ENCODE measurements at regions not wholly inside any gene's neighbourhood (a gene's known extent, or its start where the extent isn't known, plus 50 kb on each side); places are given as distances from the start of the nearest gene placed in this dataset.

DNA sequence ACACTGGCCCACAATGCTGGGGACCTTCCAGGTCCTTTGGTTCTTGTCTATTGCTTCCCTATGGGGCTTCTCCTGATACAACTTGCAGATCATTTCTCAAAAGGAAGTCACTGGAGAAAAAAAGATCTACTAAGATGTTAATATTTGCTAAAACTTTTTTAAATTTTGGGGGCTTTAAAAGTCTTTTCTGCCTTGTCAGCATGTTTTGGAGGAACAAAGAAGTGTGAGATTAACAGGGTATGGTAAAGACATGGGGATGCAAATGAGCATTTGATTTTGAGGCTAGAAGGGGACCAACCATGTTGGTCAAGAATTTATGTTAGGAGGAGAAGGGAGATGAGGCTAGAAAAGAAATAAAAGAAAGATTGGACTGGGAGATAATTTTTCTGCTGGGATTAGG lies 515.4 kb downstream of the HTR7 start:
- FAIRE-seq (no peak), DNase-seq (ENCODE audit: low read depth, low spot score) (no peak)
- Histone ChIP-seq H4K20me1 (ENCODE audit: control insufficient read depth, extremely low read depth, insufficient read depth, low read length) (no peaks in the 10 kb centered on the region), H3K27me3 (ENCODE audit: control insufficient read depth, extremely low read depth, insufficient read depth, low read length) (no peaks in the 10 kb centered on the region), H3K9me3 (ENCODE audit: control insufficient read depth, low read depth, low read length) (no peaks in the 10 kb centered on the region), H2AFZ (ENCODE audit: control insufficient read depth, low read length) (no peak overlapping the region), H3K4me2 (ENCODE audit: control insufficient read depth, extremely low read depth, insufficient read depth, low read depth, low read length) (no peak overlapping the region), H3K27ac (ENCODE audit: control insufficient read depth, insufficient read depth, low read length) (no peak overlapping the region), H3K4me1 (ENCODE audit: control insufficient read depth, extremely low read depth, insufficient read depth, low read length) (peaks cover under 1% of the 10 kb centered on the region), H3K79me2 (ENCODE audit: control insufficient read depth, insufficient read depth, low read length) (no peaks in the 10 kb centered on the region), H3K4me3 (ENCODE audit: control insufficient read depth in 2 of 3, extremely low read depth in 1 of 3, insufficient read depth in 2 of 3, low read depth in 1 of 3, low read length in 3 of 3) (no peak overlapping the region), H3K9me1 (ENCODE audit: control insufficient read depth, extremely low read depth, insufficient read depth, low read length) (no peaks in the 10 kb centered on the region), H3K9ac (ENCODE audit: control insufficient read depth, extremely low read depth, insufficient read depth, low read length) (no peak overlapping the region), H3K36me3 (ENCODE audit: control insufficient read depth in 2 of 2, extremely low read depth in 1 of 2, insufficient read depth in 2 of 2, low read length in 2 of 2) (no peaks in the 10 kb centered on the region)
- TF ChIP-seq EZH2 (IDR thresholded peaks at IDR 0.05; ENCODE audit: low read length), result no peak
- TF ChIP-seq, protein P1, sequence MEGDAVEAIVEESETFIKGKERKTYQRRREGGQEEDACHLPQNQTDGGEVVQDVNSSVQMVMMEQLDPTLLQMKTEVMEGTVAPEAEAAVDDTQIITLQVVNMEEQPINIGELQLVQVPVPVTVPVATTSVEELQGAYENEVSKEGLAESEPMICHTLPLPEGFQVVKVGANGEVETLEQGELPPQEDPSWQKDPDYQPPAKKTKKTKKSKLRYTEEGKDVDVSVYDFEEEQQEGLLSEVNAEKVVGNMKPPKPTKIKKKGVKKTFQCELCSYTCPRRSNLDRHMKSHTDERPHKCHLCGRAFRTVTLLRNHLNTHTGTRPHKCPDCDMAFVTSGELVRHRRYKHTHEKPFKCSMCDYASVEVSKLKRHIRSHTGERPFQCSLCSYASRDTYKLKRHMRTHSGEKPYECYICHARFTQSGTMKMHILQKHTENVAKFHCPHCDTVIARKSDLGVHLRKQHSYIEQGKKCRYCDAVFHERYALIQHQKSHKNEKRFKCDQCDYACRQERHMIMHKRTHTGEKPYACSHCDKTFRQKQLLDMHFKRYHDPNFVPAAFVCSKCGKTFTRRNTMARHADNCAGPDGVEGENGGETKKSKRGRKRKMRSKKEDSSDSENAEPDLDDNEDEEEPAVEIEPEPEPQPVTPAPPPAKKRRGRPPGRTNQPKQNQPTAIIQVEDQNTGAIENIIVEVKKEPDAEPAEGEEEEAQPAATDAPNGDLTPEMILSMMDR (optimal IDR thresholded peaks at IDR 0.05 in 1 of 3, IDR thresholded peaks at IDR 0.05 in 1 of 3, conservative IDR thresholded peaks at IDR 0.05 in 1 of 3; ENCODE audit: extremely low read depth in 1 of 3, insufficient read depth in 2 of 3, low read length in 3 of 3), result no peak
- dilution Hi-C loops (cut with MboI; ENCODE audit: extremely low pct_ligation_motif_present, low sequenced_read_pairs), result no loop called here

GRCh38 chr10:90344226-90344625 lies 513.6 kb downstream of the HTR7 start:
- FAIRE-seq, result no peak
- dilution Hi-C loops (cut with MboI; ENCODE audit: extremely low pct_ligation_motif_present, low sequenced_read_pairs), result no loop called here

More at GRCh38 chr10:90344226-90344625, 513.6 kb downstream of the HTR7 start:
- Histone ChIP-seq H3K9ac (ENCODE audit: control insufficient read depth, extremely low read depth, insufficient read depth, low read length) (no peak overlapping the region), H4K20me1 (ENCODE audit: control insufficient read depth, extremely low read depth, insufficient read depth, low read length) (no peaks in the 10 kb centered on the region), H3K4me2 (ENCODE audit: control insufficient read depth, extremely low read depth, insufficient read depth, low read depth, low read length) (no peak overlapping the region), H3K27ac (ENCODE audit: control insufficient read depth, insufficient read depth, low read length) (no peak overlapping the region), H3K36me3 (ENCODE audit: control insufficient read depth in 2 of 2, extremely low read depth in 1 of 2, insufficient read depth in 2 of 2, low read length in 2 of 2) (no peaks in the 10 kb centered on the region), H2AFZ (ENCODE audit: control insufficient read depth, low read length) (no peak overlapping the region), H3K4me3 (ENCODE audit: control insufficient read depth in 2 of 3, extremely low read depth in 1 of 3, insufficient read depth in 2 of 3, low read depth in 1 of 3, low read length in 3 of 3) (no peak overlapping the region), H3K9me3 (ENCODE audit: control insufficient read depth, low read depth, low read length) (no peaks in the 10 kb centered on the region), H3K9me1 (ENCODE audit: control insufficient read depth, extremely low read depth, insufficient read depth, low read length) (no peaks in the 10 kb centered on the region), H3K4me1 (ENCODE audit: control insufficient read depth, extremely low read depth, insufficient read depth, low read length) (peaks cover 4% of the 10 kb centered on the region), H3K27me3 (ENCODE audit: control insufficient read depth, extremely low read depth, insufficient read depth, low read length) (no peaks in the 10 kb centered on the region), H3K79me2 (ENCODE audit: control insufficient read depth, insufficient read depth, low read length) (no peaks in the 10 kb centered on the region)
- no peak for TF ChIP-seq EZH2 (IDR thresholded peaks at IDR 0.05; ENCODE audit: low read length)
- TF ChIP-seq, protein P1 (optimal IDR thresholded peaks at IDR 0.05 in 1 of 3, IDR thresholded peaks at IDR 0.05 in 1 of 3, conservative IDR thresholded peaks at IDR 0.05 in 1 of 3; ENCODE audit: extremely low read depth in 1 of 3, insufficient read depth in 2 of 3, low read length in 3 of 3), result no peak
- no peak for DNase-seq (ENCODE audit: low read depth, low spot score)
